HG03520 (cell line): ENCODE measurements at regions not wholly inside any gene's neighbourhood (a gene's known extent, or its start where the extent isn't known, plus 50 kb on each side); places are given as distances from the start of the nearest gene placed in this dataset.
A peak's percentile ranks its signal among the peaks of the same experiment; 100 is the strongest.

Source experiments
- ATAC-seq: cut with Tn5 transposase; IDR thresholded peaks from one replicate; pipeline ENCODE4 v1.9.1; 2021; ENCODE audit warnings: mild to moderate bottlenecking, moderate library complexity; ENCODE audit not compliant: unreplicated experiment

DNA sequence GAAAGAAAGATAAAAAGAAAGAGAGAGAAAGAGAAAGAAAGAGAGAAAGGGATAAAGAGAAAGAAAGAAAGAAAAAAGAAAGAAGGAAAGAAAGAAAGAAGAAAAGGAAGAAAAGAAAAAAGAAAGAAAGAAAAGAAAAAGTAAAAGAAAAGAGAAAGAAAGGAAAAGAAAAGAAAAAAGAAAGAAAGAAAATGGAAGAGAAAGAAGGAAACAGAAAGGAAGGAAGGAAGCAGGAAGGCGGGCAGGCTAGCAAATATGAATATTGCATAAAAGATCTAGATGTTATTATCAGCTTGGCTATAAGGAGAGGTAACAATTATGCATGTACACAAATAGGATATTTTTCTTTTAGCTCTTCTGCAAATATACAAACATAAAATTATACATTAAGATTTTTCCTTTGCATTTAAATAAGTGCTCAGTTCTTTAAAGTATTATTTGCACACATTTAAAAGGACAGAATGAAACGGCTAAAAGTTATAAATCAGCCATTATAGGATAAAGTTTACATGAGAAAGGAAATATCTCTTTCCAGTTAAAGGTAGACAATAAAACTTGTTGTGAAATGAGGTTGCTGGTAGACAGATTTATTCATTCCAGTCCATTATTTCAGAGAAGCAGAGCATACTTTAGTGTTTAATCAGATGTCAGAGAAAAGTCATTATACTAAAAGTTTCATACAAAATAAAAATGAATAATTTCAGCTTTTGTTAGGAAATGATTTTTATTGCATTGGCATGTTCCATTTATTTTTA is 511.4 kb downstream of the KCNJ3 start:
- ATAC-seq: no peak

DNA sequence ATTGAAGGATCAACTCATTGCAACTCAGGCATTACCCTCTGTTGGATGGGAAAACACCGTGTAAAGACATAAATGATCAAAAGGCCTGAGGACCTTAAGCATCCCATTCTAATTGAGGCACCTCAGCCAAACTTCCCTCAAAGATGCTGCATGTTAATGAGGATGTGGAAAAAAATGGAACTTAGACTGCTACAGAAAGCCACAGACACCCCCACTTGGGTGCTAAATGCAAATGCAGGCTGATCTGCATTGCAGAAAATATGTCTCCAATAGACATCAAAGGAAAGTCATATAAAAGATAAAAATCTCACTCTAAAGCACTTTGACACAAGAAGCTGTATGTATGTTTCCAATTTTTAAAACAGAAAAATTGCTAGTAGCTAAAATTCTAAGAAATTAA is 504.7 kb downstream of the KCNJ3 start:
- no peak for ATAC-seq

DNA sequence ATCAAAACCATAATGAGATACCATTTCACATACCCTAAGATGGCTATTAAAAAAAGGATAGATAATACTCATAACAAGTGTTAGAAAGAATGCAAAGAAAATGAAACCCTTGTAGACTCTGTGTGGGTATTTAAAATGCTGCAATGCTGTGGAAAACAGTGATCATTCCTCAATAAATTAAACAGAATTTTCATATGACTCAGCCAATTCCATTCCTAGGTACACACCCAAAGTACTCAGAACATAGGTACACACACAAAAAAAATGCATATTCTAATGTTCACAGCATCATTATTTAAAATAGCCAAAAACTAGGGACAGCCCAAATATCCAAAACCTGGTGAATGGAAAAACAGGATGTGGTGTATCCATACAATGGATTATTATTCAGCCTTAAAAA is 502.3 kb downstream of the KCNJ3 start:
- ATAC-seq: no peak

DNA sequence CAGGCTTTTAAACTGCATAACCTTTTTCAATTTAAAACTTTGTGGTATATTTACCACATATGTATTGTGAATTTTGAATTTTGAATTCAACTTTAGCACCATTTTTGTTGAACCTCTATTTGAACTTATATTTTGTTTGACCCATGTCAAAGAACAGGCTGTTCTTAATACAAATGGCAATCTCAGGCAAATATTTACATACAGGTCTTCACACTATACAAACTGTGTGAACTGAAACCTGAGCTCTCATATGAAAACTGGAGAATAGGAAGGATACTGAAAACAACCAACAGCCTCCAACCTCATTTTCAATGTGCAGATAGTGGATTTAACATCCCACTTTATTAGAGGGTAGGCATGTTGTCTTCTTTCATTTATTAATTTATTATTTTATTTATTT is 491.8 kb downstream of the KCNJ3 start:
- no peak for ATAC-seq

DNA sequence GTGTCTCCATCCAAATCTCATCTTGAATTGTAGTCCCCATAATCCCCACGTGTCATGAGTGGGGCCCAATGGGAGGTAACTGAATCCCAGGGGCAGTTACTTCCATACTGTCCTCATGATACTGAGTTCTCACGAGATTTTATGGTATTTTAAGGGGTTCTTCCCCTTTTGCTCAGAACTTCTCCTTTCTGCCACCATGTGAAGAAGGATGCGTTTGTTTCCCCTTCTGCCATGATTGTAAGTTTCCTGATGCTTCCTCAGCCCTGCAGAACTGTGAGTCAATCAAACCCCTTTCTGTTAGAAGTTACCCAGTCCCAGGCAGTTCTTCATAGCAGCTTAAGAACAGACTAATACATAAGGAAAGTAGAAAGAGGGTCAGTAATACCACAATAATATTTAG is 480.4 kb downstream of the KCNJ3 start:
- ATAC-seq: no peak

DNA sequence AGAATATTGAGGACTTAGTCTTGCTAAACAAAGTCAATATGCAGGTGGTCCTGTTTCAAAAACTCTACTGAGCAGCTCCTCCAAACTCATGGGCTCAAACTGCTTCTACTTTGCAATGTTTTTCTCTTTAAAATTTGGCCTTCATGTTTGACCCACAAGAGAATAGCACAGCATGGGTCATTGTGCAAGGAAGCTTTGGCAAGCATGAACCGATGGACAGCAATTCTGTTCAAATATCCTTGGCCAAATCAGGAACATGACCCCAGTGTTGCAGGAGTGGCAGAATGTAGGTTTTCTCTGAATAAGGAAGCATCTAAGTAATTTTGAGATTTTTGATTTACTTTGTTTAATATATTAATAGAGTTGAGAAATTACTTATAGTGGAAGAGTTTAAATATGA is 477.9 kb downstream of the KCNJ3 start:
- no peak for ATAC-seq

DNA sequence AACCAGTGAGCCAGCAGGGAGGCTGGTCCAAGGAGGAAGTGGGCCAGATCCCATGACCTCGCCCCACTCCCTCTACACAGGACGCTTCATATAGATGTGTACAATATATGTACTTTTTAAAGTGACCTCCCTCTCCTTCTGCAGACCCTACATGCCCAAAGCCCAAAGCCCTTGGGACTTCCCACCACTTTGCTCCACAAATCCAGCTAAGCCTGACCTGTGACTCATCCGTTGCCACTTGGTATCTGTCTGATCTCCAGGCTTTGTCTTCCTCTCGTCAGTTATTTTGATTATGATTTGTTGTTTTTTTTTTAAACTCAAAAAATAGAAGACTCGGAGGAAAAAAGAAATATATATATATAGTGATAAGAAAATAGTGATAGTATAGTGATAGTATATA is 470.8 kb downstream of the KCNJ3 start:
- ATAC-seq: no peak

DNA sequence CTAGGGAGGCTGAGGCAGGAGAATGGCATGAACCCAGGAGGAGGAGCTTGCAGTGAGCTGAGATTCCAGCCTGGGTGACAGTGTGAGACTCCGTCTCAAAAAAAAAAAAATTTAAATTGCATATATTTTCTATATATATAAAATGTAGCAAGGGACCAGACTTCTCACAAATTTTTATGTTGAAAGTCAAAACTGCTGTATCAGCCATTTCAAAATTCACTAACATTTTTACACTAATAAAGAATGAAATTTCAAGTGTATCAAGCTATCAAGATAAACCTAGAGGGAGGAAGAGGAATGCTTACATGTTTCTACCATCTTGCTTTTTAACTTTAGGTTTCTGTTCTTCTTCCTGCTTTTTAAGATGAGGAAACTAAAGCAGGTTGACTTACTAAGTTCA is 464.0 kb downstream of the KCNJ3 start:
- ATAC-seq: no peak

DNA sequence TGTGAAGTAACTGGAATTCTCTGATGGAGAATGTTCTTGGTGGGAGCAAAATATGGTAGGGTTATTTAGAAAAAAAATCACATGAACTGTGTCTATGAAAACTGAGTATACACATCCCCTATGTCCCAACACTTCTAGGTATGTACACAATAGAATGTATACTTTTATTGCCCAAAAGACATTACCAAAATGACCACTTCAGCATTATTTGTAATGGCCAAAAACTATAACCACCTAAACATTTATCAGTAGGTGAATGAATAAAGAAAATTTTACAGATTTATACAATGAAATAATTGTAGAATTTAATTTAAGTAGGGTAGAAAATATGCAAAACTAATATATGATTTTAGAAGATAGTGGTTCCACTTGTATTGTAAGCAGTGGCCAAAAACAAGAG is 462.8 kb downstream of the KCNJ3 start:
- ATAC-seq: no peak

DNA sequence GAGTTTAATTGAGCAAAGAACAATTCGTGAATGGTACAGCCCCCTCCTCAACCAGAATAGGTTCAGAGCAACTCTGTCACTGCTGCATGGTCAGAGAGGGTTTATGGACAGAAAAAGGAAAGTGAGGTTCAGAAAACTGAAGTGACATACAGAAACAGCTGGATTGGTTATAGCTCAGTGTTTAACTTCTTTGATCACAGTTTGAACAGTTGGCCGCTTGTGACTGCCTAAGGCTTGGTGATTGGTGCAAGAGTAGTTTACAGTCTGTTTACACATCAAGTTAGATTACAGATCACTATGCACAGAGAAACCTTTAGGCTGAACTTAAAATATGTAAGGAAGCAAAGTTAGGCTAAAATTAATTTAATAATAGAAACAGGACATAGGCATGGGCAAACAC is 459.2 kb downstream of the KCNJ3 start:
- no peak for ATAC-seq

DNA sequence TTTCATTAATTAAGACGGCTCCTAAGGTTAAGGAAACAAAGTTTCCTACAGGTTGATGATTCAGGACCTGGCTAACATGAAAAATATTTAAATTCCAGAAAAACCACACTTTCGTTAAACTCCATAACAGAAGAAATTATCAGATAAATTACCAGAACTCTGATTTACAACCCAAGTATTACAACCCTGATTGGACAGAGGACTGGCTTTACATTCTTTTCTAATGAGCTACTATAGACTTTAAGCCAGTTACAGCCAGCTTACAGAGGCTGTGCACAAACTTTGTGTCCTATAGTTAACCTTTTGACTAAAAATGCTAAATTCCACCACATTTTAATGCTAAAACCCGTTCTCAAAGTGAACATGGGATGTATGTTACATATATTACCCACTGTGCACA is 458.6 kb downstream of the KCNJ3 start:
- ATAC-seq: no peak

DNA sequence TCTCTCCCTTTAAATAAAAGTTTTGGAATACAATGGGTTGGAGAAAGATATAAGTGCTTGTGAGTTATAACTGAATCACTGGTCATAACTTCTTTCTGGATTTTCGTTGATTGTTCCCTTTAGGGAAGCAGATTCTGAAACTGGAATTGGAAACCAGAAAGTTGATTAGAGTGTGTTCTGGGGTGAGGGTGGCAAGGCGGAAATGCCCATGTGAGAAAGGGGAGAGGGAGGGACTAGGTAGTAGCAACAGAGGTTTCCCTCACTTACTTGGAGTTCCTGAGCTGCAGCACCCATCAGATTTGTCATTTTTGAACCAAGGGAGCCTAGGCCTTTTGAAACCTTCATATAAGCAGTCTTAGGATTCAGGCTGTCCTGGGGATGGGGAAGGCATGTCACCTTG is 453.4 kb downstream of the KCNJ3 start:
- no peak for ATAC-seq

DNA sequence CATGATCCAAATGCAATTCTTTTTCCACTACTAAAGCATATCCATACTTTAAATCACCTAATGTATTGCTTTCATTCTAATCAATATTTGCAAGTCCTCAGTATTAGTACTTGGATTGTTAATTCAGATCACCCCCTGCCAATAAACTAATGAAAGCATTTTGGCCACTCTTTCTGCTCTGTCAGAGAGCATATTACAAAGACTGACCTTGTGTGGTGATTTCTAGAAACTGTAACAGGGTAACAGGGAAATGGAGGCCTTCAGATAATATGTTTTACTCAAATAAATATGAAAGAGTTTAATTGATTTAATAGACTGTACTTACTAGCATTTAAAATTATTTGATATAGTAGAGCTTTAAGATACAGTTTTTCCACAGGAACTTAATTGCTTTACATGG is 453.0 kb downstream of the KCNJ3 start:
- ATAC-seq: no peak

DNA sequence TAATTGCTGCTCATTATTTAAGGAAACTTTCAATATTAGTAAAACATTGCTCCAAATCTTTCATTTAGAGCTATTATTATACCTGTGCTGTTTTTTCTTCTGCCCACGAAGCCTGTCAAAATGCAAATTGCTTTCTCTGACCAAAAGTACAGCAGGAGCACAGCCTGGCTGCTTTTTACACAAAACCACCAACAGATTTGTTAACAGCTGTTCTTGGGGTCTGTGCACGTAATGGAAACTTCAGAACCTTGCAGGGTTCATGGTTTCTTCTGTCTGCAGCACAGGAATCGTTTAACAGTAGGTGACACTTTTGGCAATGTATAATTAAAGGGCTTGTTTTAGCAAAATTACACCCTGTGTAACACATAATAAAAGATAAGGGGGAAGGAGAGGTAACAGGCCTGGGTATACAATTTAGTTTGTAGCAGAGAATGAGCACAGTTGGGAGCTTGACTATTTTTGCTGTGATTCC is 447.3 kb downstream of the KCNJ3 start:
- peak; percentile 96 for ATAC-seq

DNA sequence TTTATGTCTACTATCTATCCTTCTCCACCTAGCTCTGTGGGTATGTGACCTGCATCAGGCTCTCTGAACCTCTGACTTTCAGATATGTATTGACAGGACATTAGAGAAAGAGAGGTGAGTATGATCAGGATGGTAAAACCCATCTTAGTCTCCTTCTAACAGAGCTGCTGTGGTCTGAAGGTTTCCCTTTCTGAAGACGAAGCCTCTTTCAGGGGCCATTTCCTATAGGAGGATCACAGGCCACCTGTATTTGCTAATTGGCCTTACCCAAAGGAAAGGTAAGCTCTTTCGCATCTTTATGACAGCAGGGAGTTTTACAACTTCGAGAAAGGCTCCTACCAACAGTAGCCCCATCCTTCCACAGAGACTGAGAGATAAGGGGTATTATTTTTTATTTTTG is 442.9 kb downstream of the KCNJ3 start:
- ATAC-seq: peak; percentile 26

DNA sequence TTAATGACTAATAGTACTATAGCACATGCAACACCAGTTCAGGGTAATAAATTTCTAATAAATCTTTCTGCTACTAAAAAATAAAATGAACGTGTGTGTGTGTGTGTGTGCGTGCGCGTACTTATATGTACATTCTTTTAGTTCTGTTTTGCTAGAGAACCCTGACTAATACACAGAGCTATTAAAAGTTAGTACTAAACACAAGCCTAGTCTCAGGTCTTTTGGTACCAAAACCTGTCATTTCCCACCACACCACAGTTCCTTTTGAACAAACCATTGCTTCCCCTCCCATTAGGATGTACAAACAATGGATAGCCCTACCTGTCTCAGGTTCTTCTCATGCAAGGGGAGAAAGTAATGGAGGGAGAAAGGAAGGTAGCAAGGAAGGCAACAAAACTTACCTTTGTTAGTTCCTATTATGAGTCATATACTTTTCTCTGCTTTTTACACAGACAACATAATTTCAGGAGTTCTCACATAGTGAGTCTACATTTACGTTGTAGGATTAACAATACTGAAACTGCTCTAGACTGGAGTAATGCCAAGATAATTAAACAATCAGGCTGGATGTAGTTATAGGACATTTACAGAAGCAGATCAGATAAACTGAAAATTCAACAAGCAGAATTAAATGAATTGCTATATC is 427.2 kb downstream of the KCNJ3 start:
- ATAC-seq: no peak

DNA sequence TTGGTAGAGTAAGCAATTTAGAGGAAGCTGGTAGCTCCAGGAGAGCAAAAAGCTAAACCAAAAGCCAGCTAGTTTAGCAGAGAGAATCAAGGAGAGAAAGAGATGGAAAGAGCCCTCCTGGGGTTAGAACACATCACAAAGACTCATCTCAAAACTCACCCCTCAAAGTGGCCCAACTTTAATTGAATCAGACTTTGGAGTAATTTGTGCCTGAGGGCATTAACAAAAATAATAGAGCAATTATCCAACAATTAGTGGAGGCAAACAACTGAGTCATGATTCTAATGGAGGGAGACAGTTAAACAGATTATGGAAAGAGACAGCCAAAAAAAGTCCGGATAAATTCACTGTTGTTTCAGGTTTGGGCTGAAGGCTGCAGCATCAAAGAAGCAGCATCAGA is 417.4 kb downstream of the KCNJ3 start:
- no peak for ATAC-seq

DNA sequence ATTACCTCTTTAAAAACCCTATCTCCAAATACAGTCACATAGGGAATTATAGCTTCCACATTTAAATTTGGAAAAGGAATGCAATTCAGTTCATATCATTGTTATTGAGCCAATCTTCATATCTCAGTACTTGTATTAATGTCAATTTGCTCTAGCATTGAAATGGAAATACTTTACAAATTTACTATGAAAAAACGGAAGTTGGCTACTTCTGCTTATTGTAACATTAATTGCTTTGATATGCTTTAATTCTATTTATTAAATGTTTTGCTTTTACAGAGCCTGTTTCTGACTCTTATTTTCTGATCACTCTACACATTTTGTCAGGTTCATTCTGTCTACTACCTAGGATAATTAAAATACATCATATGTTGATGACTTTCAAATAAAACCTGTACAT is 412.6 kb downstream of the KCNJ3 start:
- ATAC-seq: no peak

DNA sequence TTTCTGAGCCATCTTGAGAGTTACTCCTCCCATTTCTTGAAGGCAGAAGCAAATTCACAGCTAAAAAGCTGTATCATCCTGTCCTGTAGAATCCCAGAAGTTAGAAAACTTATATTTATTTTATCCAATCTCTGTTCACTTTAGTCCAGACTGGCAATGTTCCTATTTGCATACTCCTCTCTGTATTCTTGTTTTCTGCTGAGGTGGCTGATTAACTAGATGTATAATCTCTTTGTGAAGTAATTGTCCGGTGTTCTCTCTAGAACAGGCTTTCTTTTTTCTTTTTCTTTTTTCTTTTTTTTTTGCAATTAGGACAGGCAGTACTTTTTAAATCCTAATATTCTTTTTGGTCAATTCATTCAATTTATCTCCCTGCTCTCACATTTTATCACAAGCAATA is 411.0 kb downstream of the KCNJ3 start:
- ATAC-seq: no peak

DNA sequence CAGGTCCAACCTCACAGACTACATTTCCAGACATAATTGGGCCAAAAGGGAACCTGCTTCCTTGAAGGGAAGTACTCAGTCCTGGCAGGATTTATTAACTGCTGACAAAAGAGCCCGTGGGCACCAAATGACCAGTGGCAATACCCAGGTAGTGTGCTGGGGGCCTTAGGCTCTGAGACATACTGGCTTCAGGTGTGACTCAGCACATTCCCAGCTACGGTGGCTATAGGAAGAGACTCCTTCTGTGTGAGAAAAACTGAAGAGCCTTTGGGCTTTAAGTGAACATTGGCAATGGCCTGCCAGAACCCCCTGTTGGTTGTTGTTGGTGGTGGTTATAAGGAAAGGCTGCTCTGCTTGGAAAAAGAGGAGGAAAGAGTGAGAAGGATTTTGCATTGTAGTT is 401.8 kb downstream of the KCNJ3 start:
- ATAC-seq: no peak

DNA sequence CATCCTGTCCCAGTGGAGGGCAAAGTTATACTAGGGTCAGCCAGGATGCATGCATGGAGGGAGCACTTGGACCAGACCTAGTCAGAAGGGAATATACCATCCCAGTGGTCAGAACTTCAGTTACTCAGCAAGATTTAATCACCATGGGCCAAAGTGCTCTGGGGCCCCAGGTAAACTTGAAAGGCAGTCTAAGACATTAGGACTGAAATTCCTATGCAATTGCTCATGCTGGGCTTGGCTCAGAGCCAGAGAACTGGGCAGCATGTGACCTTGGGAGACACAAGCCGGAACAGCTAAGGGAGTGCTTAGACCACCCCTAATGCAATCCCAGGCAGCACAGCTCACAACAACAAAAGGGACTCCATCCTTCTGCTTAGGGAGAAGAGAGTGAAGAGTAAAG is 401.3 kb downstream of the KCNJ3 start:
- ATAC-seq: no peak

DNA sequence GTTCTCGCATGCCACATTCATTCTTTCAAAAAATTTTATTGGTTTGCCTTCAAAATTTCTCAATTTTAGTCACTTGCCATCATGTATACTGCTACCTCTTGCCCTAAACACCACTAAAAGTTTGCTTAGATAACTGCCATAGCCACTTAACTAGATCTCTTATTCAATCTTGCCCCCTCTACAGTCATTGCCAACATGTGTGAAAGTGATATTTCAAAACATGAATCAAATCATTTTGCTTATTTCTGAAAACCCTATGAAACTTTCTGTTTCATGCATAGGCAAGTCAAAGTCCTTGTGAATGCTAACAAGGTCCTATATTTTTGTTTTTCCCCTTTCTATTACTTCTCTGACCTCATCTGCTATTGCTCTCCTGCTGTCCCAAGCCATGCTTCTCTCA is 397.1 kb downstream of the KCNJ3 start:
- ATAC-seq: no peak

DNA sequence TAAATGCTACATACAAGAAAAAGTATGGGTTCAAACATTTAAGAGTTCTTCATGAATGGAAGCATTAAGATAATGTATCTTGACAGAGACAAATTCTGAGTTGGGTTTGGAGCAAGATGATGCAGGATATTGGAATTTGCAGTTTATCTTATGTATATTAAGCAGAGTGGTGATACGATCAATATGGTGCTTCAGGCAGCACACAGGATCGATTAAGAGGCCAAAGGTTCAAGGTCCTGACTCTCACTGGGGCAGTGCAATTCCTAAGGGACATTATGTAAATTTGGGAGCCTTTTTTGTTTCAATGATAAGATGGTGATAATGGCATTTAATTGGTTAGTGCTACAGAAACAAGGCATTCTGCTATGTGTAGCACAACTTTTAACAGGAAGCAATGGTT is 381.9 kb downstream of the KCNJ3 start:
- no peak for ATAC-seq
